HCT116 (cell line): ENCODE measurements at regions not wholly inside any gene's neighbourhood (a gene's known extent, or its start where the extent isn't known, plus 50 kb on each side); places are given as distances from the start of the nearest gene placed in this dataset.

Experiments
- ATAC-seq: fragments of 200-7000 bp; cut with Tn5 transposase; 2 replicates; pipeline ENCODE4 v1.9.1; 2020; ENCODE audit warnings: mild to moderate bottlenecking, moderate library complexity
- BruUV-seq: library from RNA; stranded (reverse); fragments of 400-500 nt; replicated peaks from 2 replicates; lab custom pipeline; 2021; lab: Mats Ljungman, UMichigan
- CTCF ChIA-PET: fragments of 300-600 bp; sonication (Branson Sonifier 250); formaldehyde crosslinking; loops from one replicate; lab custom pipeline; 2021; ENCODE audit warnings: antibody characterized with exemption; lab: Charles Lee
- POLR2A ChIA-PET: fragments of 300-600, 350-600 bp; sonication (Branson Sonifier 250); formaldehyde crosslinking; loops from one replicate; lab custom pipeline; 2021; ENCODE audit warnings: antibody characterized with exemption; lab: Charles Lee
- RAD21 ChIA-PET, 2 experiments: fragments of 300-600 bp; sonication (Branson Sonifier 250); formaldehyde crosslinking; loops; one replicate each; lab custom pipeline; 2023; ENCODE audit warnings: low total read pairs in 2 of 2; ENCODE audit not compliant: uncharacterized antibody in 2 of 2, unreplicated experiment in 2 of 2, low non-redundant PET in 1 of 2; lab: Charles Lee
- DNase-seq: peaks from one replicate; pipeline ENCODE4 v3.0.0-alpha.2; 2010; ENCODE audit warnings: low read depth, low spot score
- H2AFZ ChIP-seq: fragments of 200-600 bp; shearing (Covaris generic), sonication (generic); 2 replicates; pipeline ENCODE4 v1.6.1; 2017; ENCODE audit warnings: low read depth, mixed run types, mixed read lengths, antibody characterized with exemption, low read length; ENCODE audit not compliant: poor library complexity, severe bottlenecking
- H3K27ac ChIP-seq: 2 replicates; pipeline ENCODE4 v1.5.1; 2012; ENCODE audit warnings: low read depth, low read length
- H3K27me3 ChIP-seq: fragments of 200-600 bp; sonication (generic); 2 replicates; pipeline ENCODE4 v1.6.1; 2016; ENCODE audit warnings: mixed run types, low read length, mixed read lengths; ENCODE audit not compliant: insufficient read depth
- H3K36me3 ChIP-seq, 2 experiments: fragments of 200-500 bp in 1 of 2; fragments of 200-600 bp in 1 of 2; sonication (Bioruptor generic) in 1 of 2; sonication (generic) in 1 of 2; 2 replicates each; pipeline versions ENCODE4 v1.5.1 to v1.6.1; 2014 to 2016; ENCODE audit warnings: low read length in 2 of 2, inconsistent platforms in 1 of 2, mixed read lengths in 1 of 2, mixed run types in 1 of 2; ENCODE audit not compliant: insufficient read depth in 2 of 2, control insufficient read depth in 1 of 2
- H3K4me1 ChIP-seq, 2 experiments: fragments of 200-600 bp in 1 of 2; sonication (generic) in 1 of 2; 2 replicates each; pipeline versions ENCODE4 v1.5.1 to v1.6.1; 2012 to 2017; ENCODE audit warnings: low read length in 2 of 2, inconsistent platforms in 1 of 2, mild to moderate bottlenecking in 1 of 2, mixed read lengths in 1 of 2, mixed run types in 1 of 2, moderate library complexity in 1 of 2; ENCODE audit not compliant: insufficient read depth in 2 of 2, control insufficient read depth in 1 of 2
- H3K4me2 ChIP-seq: fragments of 200-600 bp; sonication (generic); 2 replicates; pipeline ENCODE4 v1.6.1; 2017; ENCODE audit warnings: mixed run types, low read length, mixed read lengths
- H3K4me3 ChIP-seq, 2 experiments: fragments of 200-600 bp in 1 of 2; sonication (generic) in 1 of 2; replicated peaks in 1 of 2; 2 replicates each; pipeline ENCODE4 v1.5.1; 2011 to 2016; ENCODE audit warnings: low read length in 2 of 2, control low read depth in 1 of 2, low read depth in 1 of 2, mild to moderate bottlenecking in 1 of 2, mixed read lengths in 1 of 2, mixed run types in 1 of 2
- H3K79me2 ChIP-seq: fragments of 200-600 bp; sonication (generic); 2 replicates; pipeline ENCODE4 v1.6.1; 2017; ENCODE audit warnings: mild to moderate bottlenecking, mixed run types, low read length, moderate library complexity, mixed read lengths; ENCODE audit not compliant: insufficient read depth
- H3K9ac ChIP-seq: fragments of 200-600 bp; sonication (generic); 2 replicates; pipeline ENCODE4 v1.6.1; 2016; ENCODE audit warnings: low read length, mixed read lengths
- H3K9me2 ChIP-seq: fragments of 200-600 bp; sonication (generic), shearing (Covaris generic); 2 replicates; pipeline ENCODE4 v1.6.1; 2017; ENCODE audit warnings: mixed run types, mild to moderate bottlenecking, moderate library complexity; ENCODE audit not compliant: insufficient read depth
- H3K9me3 ChIP-seq, 2 experiments: fragments of 200-500 bp in 1 of 2; fragments of 200-600 bp in 1 of 2; sonication (Bioruptor generic) in 1 of 2; sonication (generic) in 1 of 2; 2 replicates each; pipeline ENCODE4 v1.6.1; 2014 to 2017; ENCODE audit warnings: low read length in 2 of 2, mixed read lengths in 2 of 2, inconsistent platforms in 1 of 2, low read depth in 1 of 2, mild to moderate bottlenecking in 1 of 2, mixed run types in 1 of 2, moderate library complexity in 1 of 2; ENCODE audit not compliant: control insufficient read depth in 1 of 2, insufficient read depth in 1 of 2
- H4K20me1 ChIP-seq: fragments of 200-600 bp; sonication (generic), shearing (Covaris generic); 2 replicates; pipeline ENCODE4 v1.6.1; 2017; ENCODE audit warnings: mixed run types, mild to moderate bottlenecking, moderate library complexity; ENCODE audit not compliant: insufficient read depth
- CBX3 ChIP-seq: IDR thresholded peaks from 2 replicates; pipeline ENCODE4 v1.6.1; 2012; ENCODE audit warnings: low read depth
- ELF1 ChIP-seq: IDR thresholded peaks from 2 replicates; pipeline ENCODE4 v1.6.1; 2012; ENCODE audit warnings: low read depth, borderline replicate concordance
- EZH2 ChIP-seq: fragments of 200-600 bp; sonication (generic); IDR thresholded peaks from 2 replicates; pipeline ENCODE4 v1.6.1; 2017; ENCODE audit warnings: antibody characterized with exemption, mixed run types
- FOSL1 ChIP-seq: IDR thresholded peaks from 2 replicates; pipeline ENCODE4 v1.6.1; 2012; ENCODE audit warnings: low read depth
- JUND ChIP-seq: IDR thresholded peaks from 2 replicates; pipeline ENCODE4 v1.6.1; 2012
- MAX ChIP-seq: IDR thresholded peaks from 2 replicates; pipeline ENCODE4 v1.6.1; 2012
- RAD21 ChIP-seq: IDR thresholded peaks from 2 replicates; pipeline ENCODE4 v1.6.1; 2012; ENCODE audit warnings: low read depth, mild to moderate bottlenecking
- REST ChIP-seq: IDR thresholded peaks from 2 replicates; pipeline ENCODE4 v1.6.1; 2012; ENCODE audit warnings: low read depth
- SIN3A ChIP-seq: IDR thresholded peaks from 2 replicates; pipeline ENCODE4 v1.6.1; 2012; ENCODE audit warnings: low read depth
- ZNF274 ChIP-seq: fragments of 200-500 bp; sonication (Bioruptor generic); IDR thresholded peaks from 2 replicates; pipeline ENCODE4 v1.6.1; 2014; ENCODE audit warnings: mild to moderate bottlenecking, low read depth, low read length, inconsistent platforms
- intact Hi-C: fragments of 100-400 bp; cut with micrococcal nuclease; formaldehyde crosslinking; loops from 2 replicates; pipeline ENCODE4 v1.10.0; 2022
- TF ChIP-seq, protein P1 (sequence below): IDR thresholded peaks from 2 replicates; pipeline ENCODE4 v1.6.1; 2011; ENCODE audit warnings: mild to moderate bottlenecking, low read length, moderate library complexity; ENCODE audit not compliant: insufficient replicate concordance; ENCODE audit errors: extremely low read depth
- TF ChIP-seq, protein P2 (sequence below), 3 experiments: fragments of 200-600 bp in 1 of 3; sonication (generic) in 1 of 3; IDR thresholded peaks in 2 of 3; conservative IDR thresholded peaks in 1 of 3; 2 replicates each; pipeline ENCODE4 v1.5.1; 2012 to 2017; ENCODE audit warnings: low read depth in 2 of 3, low read length in 2 of 3, antibody characterized with exemption in 1 of 3, borderline replicate concordance in 1 of 3, control low read depth in 1 of 3, mild to moderate bottlenecking in 1 of 3, mixed read lengths in 1 of 3, mixed run types in 1 of 3, moderate library complexity in 1 of 3; ENCODE audit not compliant: insufficient read depth in 1 of 3
- TF ChIP-seq, protein P3 (sequence below): IDR thresholded peaks from 2 replicates; pipeline ENCODE4 v1.6.1; 2012

GRCh38 chr7:116087291-116087690, 56.7 kb upstream of the TFEC start:
- H3K36me3 ChIP-seq = no peaks in the 10 kb centered on the region
- TF ChIP-seq FOSL1 (no peak), EZH2 (no peak), SIN3A (no peak), CBX3 (no peak), ZNF274 (no peak), RAD21 (no peak), REST (no peak), JUND (no peak), ELF1 (no peak), MAX (no peak)
- TF ChIP-seq, protein P1, sequence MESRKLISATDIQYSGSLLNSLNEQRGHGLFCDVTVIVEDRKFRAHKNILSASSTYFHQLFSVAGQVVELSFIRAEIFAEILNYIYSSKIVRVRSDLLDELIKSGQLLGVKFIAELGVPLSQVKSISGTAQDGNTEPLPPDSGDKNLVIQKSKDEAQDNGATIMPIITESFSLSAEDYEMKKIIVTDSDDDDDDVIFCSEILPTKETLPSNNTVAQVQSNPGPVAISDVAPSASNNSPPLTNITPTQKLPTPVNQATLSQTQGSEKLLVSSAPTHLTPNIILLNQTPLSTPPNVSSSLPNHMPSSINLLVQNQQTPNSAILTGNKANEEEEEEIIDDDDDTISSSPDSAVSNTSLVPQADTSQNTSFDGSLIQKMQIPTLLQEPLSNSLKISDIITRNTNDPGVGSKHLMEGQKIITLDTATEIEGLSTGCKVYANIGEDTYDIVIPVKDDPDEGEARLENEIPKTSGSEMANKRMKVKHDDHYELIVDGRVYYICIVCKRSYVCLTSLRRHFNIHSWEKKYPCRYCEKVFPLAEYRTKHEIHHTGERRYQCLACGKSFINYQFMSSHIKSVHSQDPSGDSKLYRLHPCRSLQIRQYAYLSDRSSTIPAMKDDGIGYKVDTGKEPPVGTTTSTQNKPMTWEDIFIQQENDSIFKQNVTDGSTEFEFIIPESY = no peak
- TF ChIP-seq, protein P2, sequence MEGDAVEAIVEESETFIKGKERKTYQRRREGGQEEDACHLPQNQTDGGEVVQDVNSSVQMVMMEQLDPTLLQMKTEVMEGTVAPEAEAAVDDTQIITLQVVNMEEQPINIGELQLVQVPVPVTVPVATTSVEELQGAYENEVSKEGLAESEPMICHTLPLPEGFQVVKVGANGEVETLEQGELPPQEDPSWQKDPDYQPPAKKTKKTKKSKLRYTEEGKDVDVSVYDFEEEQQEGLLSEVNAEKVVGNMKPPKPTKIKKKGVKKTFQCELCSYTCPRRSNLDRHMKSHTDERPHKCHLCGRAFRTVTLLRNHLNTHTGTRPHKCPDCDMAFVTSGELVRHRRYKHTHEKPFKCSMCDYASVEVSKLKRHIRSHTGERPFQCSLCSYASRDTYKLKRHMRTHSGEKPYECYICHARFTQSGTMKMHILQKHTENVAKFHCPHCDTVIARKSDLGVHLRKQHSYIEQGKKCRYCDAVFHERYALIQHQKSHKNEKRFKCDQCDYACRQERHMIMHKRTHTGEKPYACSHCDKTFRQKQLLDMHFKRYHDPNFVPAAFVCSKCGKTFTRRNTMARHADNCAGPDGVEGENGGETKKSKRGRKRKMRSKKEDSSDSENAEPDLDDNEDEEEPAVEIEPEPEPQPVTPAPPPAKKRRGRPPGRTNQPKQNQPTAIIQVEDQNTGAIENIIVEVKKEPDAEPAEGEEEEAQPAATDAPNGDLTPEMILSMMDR (IDR thresholded peaks at IDR 0.05 in 2 of 3, conservative IDR thresholded peaks at IDR 0.05 in 1 of 3; ENCODE audit: borderline replicate concordance in 1 of 3, insufficient read depth in 1 of 3, low read depth in 2 of 3, low read length in 2 of 3) = no peak
- TF ChIP-seq, protein P3, sequence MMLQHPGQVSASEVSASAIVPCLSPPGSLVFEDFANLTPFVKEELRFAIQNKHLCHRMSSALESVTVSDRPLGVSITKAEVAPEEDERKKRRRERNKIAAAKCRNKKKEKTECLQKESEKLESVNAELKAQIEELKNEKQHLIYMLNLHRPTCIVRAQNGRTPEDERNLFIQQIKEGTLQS = no peak
- H3K4me1 ChIP-seq = no peaks in the 10 kb centered on the region
- no peak overlapping the region for H2AFZ ChIP-seq
- ChIA-PET RAD21 (no interaction called here), CTCF (no interaction called here), POLR2A (no interaction called here)
- H3K9ac ChIP-seq = no peak overlapping the region
- H3K4me2 ChIP-seq = no peak overlapping the region
- no peaks in the 10 kb centered on the region for H3K79me2 ChIP-seq
- no peak for DNase-seq
- no peaks in the 10 kb centered on the region for H3K27me3 ChIP-seq
- ATAC-seq = no peak
- intact Hi-C loops = no loop called here
- no TSS peak for BruUV-seq
- no peaks in the 10 kb centered on the region; a peak in 1 of 4 replicates for H3K9me3 ChIP-seq
- H4K20me1 ChIP-seq = no peaks in the 10 kb centered on the region
- no peaks in the 10 kb centered on the region for H3K9me2 ChIP-seq
- H3K27ac ChIP-seq = no peak overlapping the region
- no peak overlapping the region for H3K4me3 ChIP-seq
